Astrocyte (in vitro differentiated cells and primary cell): ENCODE measurements at regions not wholly inside any gene's neighbourhood (a gene's known extent, or its start where the extent isn't known, plus 50 kb on each side); places are given as distances from the start of the nearest gene placed in this dataset.

Experiments
- DNase-seq: peaks from one replicate; pipeline ENCODE4 v3.0.0-alpha.2; 2010; ENCODE audit warnings: low read depth
- FAIRE-seq: peaks from 2 replicates; lab custom pipeline; 2011; peaks lifted over from hg19 to GRCh38; lab: Jason Lieb, UNC
- H2AFZ ChIP-seq: 2 replicates; pipeline ENCODE4 v1.6.0; 2012; ENCODE audit warnings: low read depth, low read length, inconsistent platforms
- H3K27ac ChIP-seq: 2 replicates; pipeline ENCODE4 v1.5.1; 2011; ENCODE audit warnings: low read depth, low read length, inconsistent platforms
- H3K27me3 ChIP-seq: 2 replicates; pipeline ENCODE4 v1.6.0; 2011; ENCODE audit warnings: low read length, inconsistent platforms; ENCODE audit not compliant: insufficient read depth
- H3K36me3 ChIP-seq: 2 replicates; pipeline ENCODE4 v1.5.1; 2011; ENCODE audit warnings: low read length, inconsistent platforms; ENCODE audit not compliant: insufficient read depth
- H3K4me1 ChIP-seq: 2 replicates; pipeline ENCODE4 v1.5.1; 2011; ENCODE audit warnings: low read length, inconsistent platforms; ENCODE audit not compliant: insufficient read depth
- H3K4me2 ChIP-seq: 2 replicates; pipeline ENCODE4 v1.6.0; 2012; ENCODE audit warnings: low read length, inconsistent platforms
- H3K4me3 ChIP-seq: 2 replicates; pipeline ENCODE4 v1.5.1; 2011; ENCODE audit warnings: low read depth, mild to moderate bottlenecking, low read length, inconsistent platforms; ENCODE audit not compliant: insufficient read depth
- H3K79me2 ChIP-seq: 2 replicates; pipeline ENCODE4 v1.6.0; 2012; ENCODE audit warnings: mild to moderate bottlenecking, low read length, inconsistent platforms; ENCODE audit not compliant: insufficient read depth
- H3K9ac ChIP-seq: 2 replicates; pipeline ENCODE4 v1.6.0; 2012; ENCODE audit warnings: mild to moderate bottlenecking, low read length, inconsistent platforms
- H3K9me3 ChIP-seq: 2 replicates; pipeline ENCODE4 v1.5.1; 2012; ENCODE audit warnings: low read depth, mild to moderate bottlenecking, low read length, inconsistent platforms; ENCODE audit not compliant: insufficient read depth
- H4K20me1 ChIP-seq: 2 replicates; pipeline ENCODE4 v1.6.0; 2012; ENCODE audit warnings: low read length, inconsistent platforms; ENCODE audit not compliant: insufficient read depth
- H3K27ac Mint-ChIP-seq: one replicate; pipeline ENCODE4 v1.8.0; 2021; ENCODE audit warnings: mild to moderate bottlenecking, mixed read lengths; ENCODE audit not compliant: unreplicated experiment
- H3K27me3 Mint-ChIP-seq: one replicate; pipeline ENCODE4 v1.8.0; 2021; ENCODE audit warnings: low read depth, mixed read lengths; ENCODE audit not compliant: unreplicated experiment
- H3K36me3 Mint-ChIP-seq: one replicate; pipeline ENCODE4 v1.8.0; 2021; ENCODE audit warnings: low read depth, mixed read lengths; ENCODE audit not compliant: unreplicated experiment
- H3K4me1 Mint-ChIP-seq: one replicate; pipeline ENCODE4 v1.8.0; 2021; ENCODE audit warnings: low read depth, mixed read lengths; ENCODE audit not compliant: unreplicated experiment
- H3K4me3 Mint-ChIP-seq: one replicate; pipeline ENCODE4 v1.8.0; 2021; ENCODE audit warnings: mild to moderate bottlenecking, moderate library complexity, mixed read lengths; ENCODE audit not compliant: unreplicated experiment
- H3K9me3 Mint-ChIP-seq: one replicate; pipeline ENCODE4 v1.8.0; 2021; ENCODE audit warnings: mild to moderate bottlenecking, mixed read lengths; ENCODE audit not compliant: unreplicated experiment
- EZH2 ChIP-seq: IDR thresholded peaks from 2 replicates; pipeline ENCODE4 v1.6.1; 2012; ENCODE audit warnings: mild to moderate bottlenecking, low read length, inconsistent platforms; ENCODE audit not compliant: insufficient read depth
- TF ChIP-seq, protein P1 (sequence below): IDR thresholded peaks from 2 replicates; pipeline ENCODE4 v1.5.1; 2011; ENCODE audit warnings: low read depth, mild to moderate bottlenecking, inconsistent platforms, low read length, moderate library complexity; ENCODE audit not compliant: insufficient read depth

GRCh38 chr18:73975266-73975665 is 172.4 kb downstream of the FBXO15 start:
- no peak overlapping the region for H3K9ac ChIP-seq
- H3K36me3 ChIP-seq: no peaks in the 10 kb centered on the region
- no peaks in the 10 kb centered on the region for H4K20me1 ChIP-seq
- no peaks in the 10 kb centered on the region for H3K79me2 ChIP-seq
- no peaks in the 10 kb centered on the region for H3K27me3 ChIP-seq
- peak overlapping the region; percentile 55 for H3K27ac ChIP-seq
- H3K27me3 Mint-ChIP-seq: no peaks in the 10 kb centered on the region
- H3K4me1 ChIP-seq: peaks cover 16% of the 10 kb centered on the region
- H3K4me3 ChIP-seq: no peak overlapping the region
- peaks cover 2% of the 10 kb centered on the region for H3K9me3 Mint-ChIP-seq
- no peak for FAIRE-seq
- TF ChIP-seq, protein P1, sequence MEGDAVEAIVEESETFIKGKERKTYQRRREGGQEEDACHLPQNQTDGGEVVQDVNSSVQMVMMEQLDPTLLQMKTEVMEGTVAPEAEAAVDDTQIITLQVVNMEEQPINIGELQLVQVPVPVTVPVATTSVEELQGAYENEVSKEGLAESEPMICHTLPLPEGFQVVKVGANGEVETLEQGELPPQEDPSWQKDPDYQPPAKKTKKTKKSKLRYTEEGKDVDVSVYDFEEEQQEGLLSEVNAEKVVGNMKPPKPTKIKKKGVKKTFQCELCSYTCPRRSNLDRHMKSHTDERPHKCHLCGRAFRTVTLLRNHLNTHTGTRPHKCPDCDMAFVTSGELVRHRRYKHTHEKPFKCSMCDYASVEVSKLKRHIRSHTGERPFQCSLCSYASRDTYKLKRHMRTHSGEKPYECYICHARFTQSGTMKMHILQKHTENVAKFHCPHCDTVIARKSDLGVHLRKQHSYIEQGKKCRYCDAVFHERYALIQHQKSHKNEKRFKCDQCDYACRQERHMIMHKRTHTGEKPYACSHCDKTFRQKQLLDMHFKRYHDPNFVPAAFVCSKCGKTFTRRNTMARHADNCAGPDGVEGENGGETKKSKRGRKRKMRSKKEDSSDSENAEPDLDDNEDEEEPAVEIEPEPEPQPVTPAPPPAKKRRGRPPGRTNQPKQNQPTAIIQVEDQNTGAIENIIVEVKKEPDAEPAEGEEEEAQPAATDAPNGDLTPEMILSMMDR: no peak
- no peak for TF ChIP-seq EZH2
- H3K36me3 Mint-ChIP-seq: no peaks in the 10 kb centered on the region
- H3K4me1 Mint-ChIP-seq: peaks cover 29% of the 10 kb centered on the region
- H3K4me3 Mint-ChIP-seq: no peak overlapping the region
- peak overlapping the region; percentile 82 for H3K27ac Mint-ChIP-seq
- peak; percentile 84 for DNase-seq
- H2AFZ ChIP-seq: peak overlapping the region; percentile 67
- no peaks in the 10 kb centered on the region for H3K9me3 ChIP-seq
- H3K4me2 ChIP-seq: peak overlapping the region; percentile 42

DNA sequence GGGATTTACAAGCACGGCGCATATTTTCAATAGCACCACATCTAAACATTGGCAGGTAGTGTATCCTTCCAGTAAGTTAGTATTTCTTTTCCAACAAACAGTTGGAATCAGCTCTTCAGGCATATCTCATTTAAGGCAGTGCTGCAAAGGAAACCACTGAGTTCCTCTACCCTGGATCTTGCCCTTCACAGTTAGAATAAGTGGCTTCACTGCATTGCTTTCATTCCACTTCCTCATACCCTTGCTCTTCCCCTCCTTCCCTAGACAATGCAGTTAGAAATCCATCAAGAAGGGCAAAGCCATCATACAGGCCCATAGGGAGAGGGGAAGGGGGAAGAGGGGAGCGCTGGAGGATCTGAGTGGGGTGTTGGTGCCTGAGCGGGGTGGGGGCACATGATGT is 173.7 kb downstream of the FBXO15 start:
- TF ChIP-seq, protein P1: no peak
- no peak for TF ChIP-seq EZH2
- no peak overlapping the region for H3K27ac Mint-ChIP-seq
- H3K27me3 Mint-ChIP-seq: no peaks in the 10 kb centered on the region
- peaks cover 14% of the 10 kb centered on the region for H3K4me1 ChIP-seq
- H3K4me2 ChIP-seq: no peak overlapping the region
- no peak overlapping the region for H3K4me3 Mint-ChIP-seq
- FAIRE-seq: no peak
- H3K9me3 ChIP-seq: no peaks in the 10 kb centered on the region
- H4K20me1 ChIP-seq: no peaks in the 10 kb centered on the region
- peaks cover 22% of the 10 kb centered on the region for H3K4me1 Mint-ChIP-seq
- no peak overlapping the region for H3K27ac ChIP-seq
- peaks cover 2% of the 10 kb centered on the region for H3K9me3 Mint-ChIP-seq
- no peaks in the 10 kb centered on the region for H3K27me3 ChIP-seq
- H2AFZ ChIP-seq: no peak overlapping the region
- no peaks in the 10 kb centered on the region for H3K36me3 ChIP-seq
- no peak for DNase-seq
- no peaks in the 10 kb centered on the region for H3K79me2 ChIP-seq
- no peak overlapping the region for H3K9ac ChIP-seq
- no peak overlapping the region for H3K4me3 ChIP-seq
- no peaks in the 10 kb centered on the region for H3K36me3 Mint-ChIP-seq

GRCh38 chr18:73966954-73967353 is 180.7 kb downstream of the FBXO15 start:
- Histone ChIP-seq H3K9me3 (no peaks in the 10 kb centered on the region), H3K27me3 (no peaks in the 10 kb centered on the region), H2AFZ (no peak overlapping the region), H3K4me1 (peaks cover 2% of the 10 kb centered on the region), H3K9ac (no peak overlapping the region), H3K27ac (no peak overlapping the region), H3K4me2 (no peak overlapping the region), H3K4me3 (no peak overlapping the region), H4K20me1 (no peaks in the 10 kb centered on the region), H3K79me2 (no peaks in the 10 kb centered on the region), H3K36me3 (no peaks in the 10 kb centered on the region)
- Mint-ChIP-seq H3K9me3 (peaks cover 16% of the 10 kb centered on the region), H3K4me3 (no peak overlapping the region), H3K36me3 (no peaks in the 10 kb centered on the region), H3K27me3 (peaks cover 3% of the 10 kb centered on the region), H3K4me1 (peaks cover 3% of the 10 kb centered on the region), H3K27ac (no peak overlapping the region)
- DNase-seq (no peak), FAIRE-seq (no peak)
- TF ChIP-seq, protein P1: no peak
- TF ChIP-seq EZH2: no peak
